Neural progenitor cell (in vitro differentiated cells): ENCODE measurements at regions not wholly inside any gene's neighbourhood (a gene's known extent, or its start where the extent isn't known, plus 50 kb on each side); places are given as distances from the start of the nearest gene placed in this dataset.
A peak's percentile ranks its signal among the peaks of the same experiment; 100 is the strongest.

ENCODE experiments used
- DNase-seq: peaks from one replicate; pipeline ENCODE4 v3.0.0-alpha.2; 2016; ENCODE audit warnings: low spot score
- H2AFZ ChIP-seq: fragments of 200-600 bp; sonication (generic); replicated peaks from 2 replicates; pipeline ENCODE4 v1.6.1; 2016; ENCODE audit warnings: antibody characterized with exemption
- H3F3A ChIP-seq: fragments of 200-600 bp; sonication (generic); 2 replicates; pipeline ENCODE4 v1.6.1; 2016; ENCODE audit warnings: antibody characterized with exemption, low read depth
- H3K27ac ChIP-seq: fragments of 200-600 bp; sonication (generic); 2 replicates; pipeline ENCODE4 v1.5.1; 2016; ENCODE audit warnings: mild to moderate bottlenecking
- H3K27me3 ChIP-seq: fragments of 200-600 bp; sonication (generic); 2 replicates; pipeline ENCODE4 v1.6.1; 2016; ENCODE audit warnings: mild to moderate bottlenecking, moderate library complexity
- H3K36me3 ChIP-seq: fragments of 200-600 bp; sonication (generic); 2 replicates; pipeline ENCODE4 v1.5.1; 2016
- H3K4me1 ChIP-seq: fragments of 200-600 bp; sonication (generic); 2 replicates; pipeline ENCODE4 v1.6.1; 2016; ENCODE audit warnings: mixed run types
- H3K4me2 ChIP-seq: fragments of 200-600 bp; sonication (generic); 2 replicates; pipeline ENCODE4 v1.6.1; 2016
- H3K4me3 ChIP-seq: fragments of 200-600 bp; sonication (generic); 2 replicates; pipeline ENCODE4 v1.5.1; 2016
- H3K79me2 ChIP-seq: fragments of 200-600 bp; sonication (generic); 2 replicates; pipeline ENCODE4 v1.6.1; 2016; ENCODE audit warnings: low read depth
- H3K9ac ChIP-seq: fragments of 200-600 bp; sonication (generic); 2 replicates; pipeline ENCODE4 v1.6.1; 2016
- H3K9me3 ChIP-seq: fragments of 200-600 bp; sonication (generic); 2 replicates; pipeline ENCODE4 v1.5.1; 2016; ENCODE audit warnings: low read depth
- H4K20me1 ChIP-seq: fragments of 200-600 bp; sonication (generic); 2 replicates; pipeline ENCODE4 v1.6.1; 2016; ENCODE audit warnings: low read depth
- H3K27ac Mint-ChIP-seq: 3 replicates; pipeline ENCODE4 v1.8.0; 2021; ENCODE audit warnings: mixed read lengths
- H3K27me3 Mint-ChIP-seq: 2 replicates; pipeline ENCODE4 v1.8.0; 2022; ENCODE audit warnings: low read depth, mild to moderate bottlenecking, inconsistent platforms, moderate library complexity, mixed read lengths; ENCODE audit not compliant: insufficient read depth
- H3K36me3 Mint-ChIP-seq: 3 replicates; pipeline ENCODE4 v1.8.0; 2021; ENCODE audit warnings: mixed read lengths
- H3K4me1 Mint-ChIP-seq: 3 replicates; pipeline ENCODE4 v1.8.0; 2021; ENCODE audit warnings: mixed read lengths
- H3K4me3 Mint-ChIP-seq: 3 replicates; pipeline ENCODE4 v1.8.0; 2021; ENCODE audit warnings: mild to moderate bottlenecking, moderate library complexity, mixed read lengths
- H3K9me3 Mint-ChIP-seq: 3 replicates; pipeline ENCODE4 v1.8.0; 2020; ENCODE audit warnings: mixed read lengths
- CTCF ChIP-seq: fragments of 200-600 bp; sonication (generic); IDR thresholded peaks from 2 replicates; pipeline ENCODE4 v1.5.1; 2017; ENCODE audit warnings: antibody characterized with exemption, mild to moderate bottlenecking
- EZH2 ChIP-seq: fragments of 200-600 bp; sonication (generic); IDR thresholded peaks from 2 replicates; pipeline ENCODE4 v1.6.1; 2017; ENCODE audit warnings: antibody characterized with exemption, mild to moderate bottlenecking, moderate library complexity
- EZH2phosphoT487 ChIP-seq: fragments of 200-600 bp; sonication (generic); IDR thresholded peaks from 2 replicates; pipeline ENCODE4 v1.6.1; 2017; ENCODE audit warnings: antibody characterized with exemption

- Histone ChIP-seq H3F3A (no peaks in the 10 kb centered on the region), H3K9me3 (no peaks in the 10 kb centered on the region), H3K4me2 (no peak overlapping the region), H3K9ac (no peak overlapping the region), H2AFZ (no peak overlapping the region), H3K4me3 (no peak overlapping the region), H3K27me3 (no peaks in the 10 kb centered on the region), H3K27ac (no peak overlapping the region), H3K4me1 (no peaks in the 10 kb centered on the region), H3K36me3 (no peaks in the 10 kb centered on the region), H3K79me2 (no peaks in the 10 kb centered on the region), H4K20me1 (no peaks in the 10 kb centered on the region)
- TF ChIP-seq EZH2phosphoT487 = no peak
- TF ChIP-seq CTCF = peak; percentile 85
- Mint-ChIP-seq H3K27ac (no peak overlapping the region), H3K36me3 (no peaks in the 10 kb centered on the region), H3K4me1 (no peaks in the 10 kb centered on the region), H3K27me3 (no peaks in the 10 kb centered on the region), H3K9me3 (no peaks in the 10 kb centered on the region), H3K4me3 (no peak overlapping the region)
- peak; percentile 65 for DNase-seq
Observed at GRCh38 chr7:123367484-123368122, 166.8 kb downstream of the IQUB start.

- Mint-ChIP-seq H3K36me3 (no peaks in the 10 kb centered on the region), H3K4me3 (no peak overlapping the region), H3K4me1 (no peaks in the 10 kb centered on the region), H3K9me3 (no peaks in the 10 kb centered on the region), H3K27ac (no peak overlapping the region), H3K27me3 (no peaks in the 10 kb centered on the region)
- no peaks in the 10 kb centered on the region for H3K4me1 ChIP-seq
- H3K9ac ChIP-seq = no peak overlapping the region
- no peaks in the 10 kb centered on the region for H3K9me3 ChIP-seq
- H3K4me2 ChIP-seq = no peak overlapping the region
- DNase-seq = no peak
- TF ChIP-seq CTCF = no peak
- TF ChIP-seq EZH2 = no peak
- no peak for TF ChIP-seq EZH2phosphoT487
- no peaks in the 10 kb centered on the region for H4K20me1 ChIP-seq
- H2AFZ ChIP-seq = peak overlapping the region; percentile 43
- no peaks in the 10 kb centered on the region for H3K79me2 ChIP-seq
- no peaks in the 10 kb centered on the region for H3F3A ChIP-seq
- no peaks in the 10 kb centered on the region for H3K27me3 ChIP-seq
- H3K36me3 ChIP-seq = no peaks in the 10 kb centered on the region
- no peak overlapping the region for H3K27ac ChIP-seq
- no peak overlapping the region for H3K4me3 ChIP-seq
Observed at GRCh38 chr7:123367031-123367430, 167.3 kb upstream of the SLC13A1 start.

GRCh38 chr7:123366626-123367025, 166.9 kb upstream of the SLC13A1 start:
- no peaks in the 10 kb centered on the region for H3K79me2 ChIP-seq
- H2AFZ ChIP-seq = peak overlapping the region; percentile 43
- no peaks in the 10 kb centered on the region for H3K36me3 ChIP-seq
- no peak for TF ChIP-seq CTCF
- no peak for TF ChIP-seq EZH2
- no peak for TF ChIP-seq EZH2phosphoT487
- no peak overlapping the region for H3K27ac ChIP-seq
- H3K4me1 ChIP-seq = no peaks in the 10 kb centered on the region
- no peak overlapping the region for H3K27ac Mint-ChIP-seq
- no peak for DNase-seq
- no peak overlapping the region for H3K4me3 Mint-ChIP-seq
- H4K20me1 ChIP-seq = no peaks in the 10 kb centered on the region
- H3K9me3 ChIP-seq = no peaks in the 10 kb centered on the region
- no peaks in the 10 kb centered on the region for H3K27me3 ChIP-seq
- no peaks in the 10 kb centered on the region for H3K36me3 Mint-ChIP-seq
- H3K4me2 ChIP-seq = no peak overlapping the region
- H3K4me1 Mint-ChIP-seq = no peaks in the 10 kb centered on the region
- H3K9me3 Mint-ChIP-seq = no peaks in the 10 kb centered on the region
- no peaks in the 10 kb centered on the region for H3K27me3 Mint-ChIP-seq
- H3K9ac ChIP-seq = no peak overlapping the region
- H3K4me3 ChIP-seq = no peak overlapping the region
- H3F3A ChIP-seq = no peaks in the 10 kb centered on the region
